Mesendoderm (in vitro differentiated cells): ENCODE measurements at regions not wholly inside any gene's neighbourhood (a gene's known extent, or its start where the extent isn't known, plus 50 kb on each side); places are given as distances from the start of the nearest gene placed in this dataset.

ENCODE experiments used
- DNase-seq: peaks from one replicate; pipeline ENCODE4 v3.0.0; 2013
- H2AK5ac ChIP-seq: 2 replicates; pipeline ENCODE4 v1.6.1; 2013; ENCODE audit warnings: low read length, inconsistent platforms
- H2BK120ac ChIP-seq: 2 replicates; pipeline ENCODE4 v1.6.1; 2013; ENCODE audit warnings: low read depth, mild to moderate bottlenecking, low read length, moderate library complexity, mixed read lengths
- H2BK15ac ChIP-seq: replicated peaks from 2 replicates; pipeline ENCODE4 v1.6.1; 2013; ENCODE audit warnings: low read depth, mild to moderate bottlenecking, moderate library complexity
- H2BK5ac ChIP-seq: 2 replicates; pipeline ENCODE4 v1.6.1; 2013; ENCODE audit warnings: low read length, inconsistent platforms
- H3K18ac ChIP-seq: 2 replicates; pipeline ENCODE4 v1.6.1; 2013; ENCODE audit warnings: mild to moderate bottlenecking, low read length, mixed read lengths
- H3K23ac ChIP-seq: one replicate; pipeline ENCODE4 v1.6.1; 2013; ENCODE audit warnings: low read length
- H3K27ac ChIP-seq: 2 replicates; pipeline ENCODE4 v1.5.1; 2013; ENCODE audit warnings: low read depth, mild to moderate bottlenecking, inconsistent platforms, low read length, moderate library complexity
- H3K27me3 ChIP-seq: 2 replicates; pipeline ENCODE4 v1.6.1; 2013; ENCODE audit warnings: low read length, control low read depth, mild to moderate bottlenecking, inconsistent platforms; ENCODE audit not compliant: insufficient read depth, poor library complexity
- H3K36me3 ChIP-seq: 2 replicates; pipeline ENCODE4 v1.6.1; 2013; ENCODE audit warnings: low read length, inconsistent platforms; ENCODE audit not compliant: control insufficient read depth, insufficient read depth
- H3K4ac ChIP-seq: one replicate; pipeline ENCODE4 v1.6.1; 2013; ENCODE audit warnings: low read depth, mild to moderate bottlenecking, low read length, moderate library complexity
- H3K4me1 ChIP-seq: 2 replicates; pipeline ENCODE4 v1.6.1; 2013; ENCODE audit warnings: low read depth, low read length, inconsistent platforms; ENCODE audit not compliant: control insufficient read depth
- H3K4me2 ChIP-seq: 2 replicates; pipeline ENCODE4 v1.6.1; 2013; ENCODE audit warnings: low read length
- H3K4me3 ChIP-seq: 2 replicates; pipeline ENCODE4 v1.5.1; 2013; ENCODE audit warnings: mild to moderate bottlenecking, low read length
- H3K56ac ChIP-seq: one replicate; pipeline ENCODE4 v1.6.1; 2013; ENCODE audit warnings: low read length
- H3K79me1 ChIP-seq: 2 replicates; pipeline ENCODE4 v1.6.1; 2013; ENCODE audit warnings: low read length, inconsistent platforms
- H3K79me2 ChIP-seq: 2 replicates; pipeline ENCODE4 v1.6.1; 2013; ENCODE audit warnings: mild to moderate bottlenecking, low read length; ENCODE audit not compliant: control insufficient read depth, insufficient read depth
- H3K9ac ChIP-seq: 2 replicates; pipeline ENCODE4 v1.6.1; 2013; ENCODE audit warnings: low read length, inconsistent platforms
- H4K5ac ChIP-seq: one replicate; pipeline ENCODE4 v1.6.1; 2013; ENCODE audit warnings: low read length
- H4K8ac ChIP-seq: one replicate; pipeline ENCODE4 v1.6.1; 2013; ENCODE audit warnings: low read depth, mild to moderate bottlenecking, control low read depth, low read length, moderate library complexity
- WGBS: extraction: QIAGEN DNeasy Blood & Tissue Kit; methylation state at CpG from one replicate; pipeline ENCODE4 v1.1.7; 2013; ENCODE audit warnings: low lambda C conversion rate, missing lambda C conversion rate; ENCODE audit not compliant: insufficient coverage; ENCODE audit errors: extremely low coverage; 5-methylcytosine and 5-hydroxymethylcytosine counted together

DNA sequence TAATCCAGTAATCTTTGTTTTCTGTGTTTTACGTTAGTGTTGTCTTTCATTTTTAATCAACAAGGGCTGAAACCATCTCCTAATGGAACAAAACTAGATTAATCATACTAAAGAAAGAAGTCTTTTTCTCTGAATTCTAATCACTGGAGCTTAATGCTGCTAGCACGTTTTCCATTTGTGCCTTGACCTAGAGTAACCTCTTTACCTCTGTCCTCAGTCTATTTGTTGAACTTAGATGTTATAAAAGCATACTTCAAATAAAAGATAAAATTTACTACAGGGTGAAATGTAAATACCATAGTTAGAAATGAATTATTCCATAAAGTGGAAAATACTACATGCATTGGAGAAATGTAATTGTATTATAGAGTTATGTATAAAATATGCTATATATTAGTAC, 207.1 kb downstream of the NKX6-1 start:
- Histone ChIP-seq H3K79me1 (no peaks in the 10 kb centered on the region), H3K4me3 (no peak overlapping the region), H3K9ac (no peak overlapping the region), H3K4ac (no peak overlapping the region), H3K4me2 (no peak overlapping the region), H3K27ac (no peak overlapping the region), H4K5ac (no peak overlapping the region), H2BK5ac (no peak overlapping the region), H3K18ac (no peak overlapping the region), H2BK120ac (no peak overlapping the region), H3K23ac (no peak overlapping the region), H3K4me1 (no peaks in the 10 kb centered on the region), H4K8ac (no peak overlapping the region), H3K27me3 (no peaks in the 10 kb centered on the region), H2BK15ac (no peak overlapping the region), H3K56ac (no peak overlapping the region), H2AK5ac (no peak overlapping the region), H3K79me2 (no peaks in the 10 kb centered on the region), H3K36me3 (no peaks in the 10 kb centered on the region)
- no peak for DNase-seq
- WGBS, result no CpG with 5 or more reads among the region's 2 CpGs

DNA sequence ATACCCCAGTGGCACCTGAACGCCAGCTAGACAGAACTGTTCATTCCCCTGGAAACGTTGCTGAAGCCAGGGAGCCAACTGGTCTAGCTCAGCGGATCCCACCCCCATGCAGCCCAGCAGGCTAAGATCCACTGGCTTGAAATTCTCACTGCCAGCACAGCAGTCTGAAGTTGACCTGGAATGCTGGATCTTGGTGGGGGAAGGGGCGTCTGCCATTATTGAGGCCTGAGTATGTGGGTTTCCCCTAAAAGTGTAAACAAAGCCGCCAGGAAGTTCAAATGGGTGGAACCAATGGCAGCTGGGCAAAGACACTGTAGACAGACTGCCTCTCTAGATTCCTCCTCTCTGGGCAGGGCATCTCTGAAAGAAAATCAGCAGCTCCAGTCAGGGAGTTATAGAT, 213.0 kb downstream of the NKX6-1 start:
- Histone ChIP-seq H2BK120ac (no peak overlapping the region), H4K8ac (no peak overlapping the region), H3K4me3 (no peak overlapping the region), H3K79me2 (no peaks in the 10 kb centered on the region), H3K9ac (no peak overlapping the region), H3K4me2 (no peak overlapping the region), H3K36me3 (no peaks in the 10 kb centered on the region), H3K23ac (no peak overlapping the region), H3K4ac (no peak overlapping the region), H2BK15ac (no peak overlapping the region), H4K5ac (no peak overlapping the region), H2BK5ac (no peak overlapping the region), H3K56ac (no peak overlapping the region), H3K4me1 (no peaks in the 10 kb centered on the region), H2AK5ac (no peak overlapping the region), H3K27ac (no peak overlapping the region), H3K18ac (no peak overlapping the region), H3K27me3 (no peaks in the 10 kb centered on the region), H3K79me1 (no peaks in the 10 kb centered on the region)
- peak; percentile 34 for DNase-seq
- WGBS, result no CpG with 5 or more reads among the region's 5 CpGs

DNA sequence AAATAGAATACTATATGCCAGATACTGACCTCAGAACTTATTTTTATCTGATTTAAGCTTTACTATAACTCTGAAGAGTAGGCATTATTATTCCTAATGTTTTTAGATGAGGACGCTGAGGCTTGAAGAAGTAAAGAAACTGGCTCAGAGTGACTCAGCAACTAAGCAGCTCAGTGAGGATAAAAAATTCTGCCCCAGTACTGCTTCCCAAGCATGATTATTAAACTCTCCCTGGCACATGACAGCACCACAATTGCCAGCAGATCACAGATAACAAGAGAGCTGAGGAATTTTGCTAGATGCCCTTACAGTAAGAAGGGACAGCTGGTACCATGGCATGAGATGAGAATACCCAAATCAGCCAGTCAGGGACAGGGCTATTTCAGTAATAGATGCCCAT, 219.4 kb downstream of the NKX6-1 start:
- WGBS, result no CpG with 5 or more reads among the region's 1 CpG
- DNase-seq, result peak; percentile 2
- Histone ChIP-seq H4K5ac (no peak overlapping the region), H2BK5ac (no peak overlapping the region), H3K79me2 (no peaks in the 10 kb centered on the region), H3K56ac (no peak overlapping the region), H3K4me2 (no peak overlapping the region), H3K4me1 (no peaks in the 10 kb centered on the region), H4K8ac (no peak overlapping the region), H3K9ac (no peak overlapping the region), H2BK120ac (no peak overlapping the region), H3K27me3 (no peaks in the 10 kb centered on the region), H3K4me3 (no peak overlapping the region), H3K4ac (no peak overlapping the region), H2BK15ac (no peak overlapping the region), H3K18ac (no peak overlapping the region), H3K36me3 (no peaks in the 10 kb centered on the region), H3K79me1 (no peaks in the 10 kb centered on the region), H3K23ac (no peak overlapping the region), H3K27ac (no peak overlapping the region), H2AK5ac (no peak overlapping the region)

DNA sequence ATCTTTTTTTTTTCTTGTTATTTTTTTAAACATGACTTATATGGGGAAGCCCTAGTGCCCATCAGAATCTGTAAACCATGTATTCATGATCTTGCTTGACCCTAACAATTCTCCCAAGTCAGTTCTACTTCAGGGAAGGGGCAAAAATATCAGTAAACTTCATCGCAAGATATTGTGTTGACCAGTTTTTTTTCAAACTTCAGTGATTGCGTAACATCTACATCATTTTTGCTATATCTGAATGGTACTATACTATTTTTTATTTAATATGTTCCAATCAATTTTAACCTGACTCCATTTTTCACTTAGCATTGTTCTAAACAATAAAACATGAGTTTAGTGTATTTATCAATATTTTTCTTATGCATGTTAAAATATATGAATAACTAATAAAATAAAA, 221.2 kb downstream of the NKX6-1 start:
- Histone ChIP-seq H2BK120ac (no peak overlapping the region), H3K4me1 (no peaks in the 10 kb centered on the region), H3K18ac (no peak overlapping the region), H3K36me3 (no peaks in the 10 kb centered on the region), H4K5ac (no peak overlapping the region), H2BK15ac (no peak overlapping the region), H3K79me1 (no peaks in the 10 kb centered on the region), H3K56ac (no peak overlapping the region), H2BK5ac (no peak overlapping the region), H2AK5ac (no peak overlapping the region), H3K27ac (no peak overlapping the region), H3K23ac (no peak overlapping the region), H3K27me3 (no peaks in the 10 kb centered on the region), H3K4me3 (no peak overlapping the region), H3K4ac (no peak overlapping the region), H3K9ac (no peak overlapping the region), H3K4me2 (no peak overlapping the region), H4K8ac (no peak overlapping the region), H3K79me2 (no peaks in the 10 kb centered on the region)
- no CpG with 5 or more reads among the region's 2 CpGs for WGBS
- DNase-seq, result no peak

DNA sequence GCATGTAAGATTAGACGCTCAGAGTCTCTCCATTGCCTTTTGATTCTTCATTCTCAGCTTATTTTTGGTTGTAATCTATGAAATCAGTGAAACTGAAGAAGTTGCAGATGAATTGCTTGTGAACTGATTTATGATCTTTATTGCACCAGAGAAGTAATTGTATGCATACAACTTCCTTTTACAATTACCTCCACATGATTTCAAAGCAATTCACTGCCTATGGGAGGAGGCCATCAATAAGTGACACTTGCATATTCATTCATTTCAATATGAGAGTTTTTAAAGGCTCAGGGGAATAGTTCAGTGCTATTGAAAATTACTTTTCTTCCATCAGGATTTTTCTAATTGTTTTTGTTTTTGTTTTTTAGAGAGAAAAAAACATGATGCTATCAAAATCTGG, 222.3 kb downstream of the NKX6-1 start:
- H4K8ac ChIP-seq, result no peak overlapping the region
- H2AK5ac ChIP-seq, result no peak overlapping the region
- no CpG with 5 or more reads among the region's 1 CpG for WGBS
- H3K4ac ChIP-seq, result no peak overlapping the region
- no peak overlapping the region for H3K9ac ChIP-seq
- no peak overlapping the region for H3K4me2 ChIP-seq
- no peak overlapping the region for H4K5ac ChIP-seq
- no peak overlapping the region for H3K18ac ChIP-seq
- no peak for DNase-seq
- no peaks in the 10 kb centered on the region for H3K27me3 ChIP-seq
- H3K4me3 ChIP-seq, result no peak overlapping the region
- H2BK120ac ChIP-seq, result no peak overlapping the region
- no peak overlapping the region for H2BK5ac ChIP-seq
- H3K79me1 ChIP-seq, result no peaks in the 10 kb centered on the region
- no peaks in the 10 kb centered on the region for H3K79me2 ChIP-seq
- no peak overlapping the region for H3K56ac ChIP-seq
- H2BK15ac ChIP-seq, result no peak overlapping the region
- H3K4me1 ChIP-seq, result no peaks in the 10 kb centered on the region
- no peak overlapping the region for H3K23ac ChIP-seq
- no peaks in the 10 kb centered on the region for H3K36me3 ChIP-seq
- no peak overlapping the region for H3K27ac ChIP-seq

DNA sequence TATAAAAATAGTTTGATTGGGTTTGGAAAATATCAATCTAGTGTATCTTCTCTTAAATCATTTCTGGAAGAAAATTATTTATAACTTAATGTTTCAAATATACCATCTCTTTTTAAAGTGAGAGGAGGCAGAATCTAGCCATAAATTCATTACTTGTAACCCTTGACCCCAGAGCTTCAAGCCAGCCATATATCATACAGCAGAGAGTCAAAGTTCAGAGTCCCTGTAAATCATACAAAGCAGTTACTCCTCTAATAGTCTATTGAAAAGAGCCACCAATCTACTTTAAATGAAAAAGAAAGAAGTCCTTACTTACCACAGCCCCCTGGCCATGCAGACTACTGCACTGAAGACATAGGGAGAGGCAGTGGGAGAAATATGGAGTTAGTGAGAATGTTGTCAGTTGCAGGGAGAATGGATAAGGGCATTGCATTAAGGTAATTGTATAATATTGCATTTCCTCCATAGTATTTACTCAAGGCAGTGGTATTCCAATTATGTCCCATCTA, 229.5 kb downstream of the NKX6-1 start:
- Histone ChIP-seq H3K4me1 (no peaks in the 10 kb centered on the region), H2BK15ac (no peak overlapping the region), H3K79me1 (no peaks in the 10 kb centered on the region), H3K4me2 (no peak overlapping the region), H3K18ac (no peak overlapping the region), H2BK5ac (no peak overlapping the region), H3K4ac (no peak overlapping the region), H3K27me3 (no peaks in the 10 kb centered on the region), H2BK120ac (no peak overlapping the region), H4K8ac (no peak overlapping the region), H3K27ac (no peak overlapping the region), H3K79me2 (no peaks in the 10 kb centered on the region), H3K4me3 (no peak overlapping the region), H3K9ac (no peak overlapping the region), H4K5ac (no peak overlapping the region), H3K23ac (no peak overlapping the region), H2AK5ac (no peak overlapping the region), H3K36me3 (no peaks in the 10 kb centered on the region), H3K56ac (no peak overlapping the region)
- DNase-seq, result no peak
